ENCODE measurements at regions not wholly inside any gene's neighbourhood (a gene's known extent, or its start where the extent isn't known, plus 50 kb on each side); places are given as distances from the start of the nearest gene placed in this dataset.
"Not testable (repeated sequence)": the region's sequence is repeated elsewhere in the genome, so short reads cannot be mapped to it uniquely, and the experiment has no call there.

- DNase-seq: no peak
- no peaks in the 10 kb centered on the region for H3K27me3 Mint-ChIP-seq
- no peak overlapping the region for H3K27ac Mint-ChIP-seq
- peaks cover 3% of the 10 kb centered on the region for H3K9me3 Mint-ChIP-seq
- no peaks in the 10 kb centered on the region for H3K4me1 Mint-ChIP-seq
- H3K36me3 Mint-ChIP-seq (ENCODE audit: low read depth): no peaks in the 10 kb centered on the region
- no peak overlapping the region for H3K4me3 Mint-ChIP-seq
- ATAC-seq: no peak
Observed at GRCh38 chr2:153663371-153663770, 184.8 kb upstream of the RPRM start.

GRCh38 chr2:153664009-153664408 lies 185.4 kb upstream of the RPRM start:
- DNase-seq; ATAC-seq; H3K9me3 Mint-ChIP-seq; H3K4me1 Mint-ChIP-seq; H3K27ac Mint-ChIP-seq; H3K27me3 Mint-ChIP-seq; H3K36me3 Mint-ChIP-seq (ENCODE audit: low read depth); H3K4me3 Mint-ChIP-seq: not testable (repeated sequence)

- ATAC-seq: no peak
- Mint-ChIP-seq H3K27ac (no peak overlapping the region), H3K4me1 (no peaks in the 10 kb centered on the region), H3K4me3 (no peak overlapping the region), H3K9me3 (no peaks in the 10 kb centered on the region), H3K27me3 (no peaks in the 10 kb centered on the region), H3K36me3 (ENCODE audit: low read depth) (no peaks in the 10 kb centered on the region)
- DNase-seq: no peak
Observed at GRCh38 chr2:153667475-153667874, 188.9 kb upstream of the RPRM start.

- DNase-seq (no peak), ATAC-seq (no peak)
- Mint-ChIP-seq H3K9me3 (no peaks in the 10 kb centered on the region), H3K27me3 (no peaks in the 10 kb centered on the region), H3K36me3 (ENCODE audit: low read depth) (no peaks in the 10 kb centered on the region), H3K4me1 (no peaks in the 10 kb centered on the region), H3K4me3 (no peak overlapping the region), H3K27ac (no peak overlapping the region)
Observed at GRCh38 chr2:153668923-153669322, 190.4 kb upstream of the RPRM start.

- Mint-ChIP-seq H3K4me1 (no peaks in the 10 kb centered on the region), H3K36me3 (ENCODE audit: low read depth) (no peaks in the 10 kb centered on the region), H3K9me3 (peaks cover 3% of the 10 kb centered on the region), H3K27me3 (no peaks in the 10 kb centered on the region), H3K27ac (no peak overlapping the region), H3K4me3 (no peak overlapping the region)
- DNase-seq (no peak), ATAC-seq (no peak)
Observed at GRCh38 chr2:153710128-153710527, 161.6 kb upstream of the GALNT13 start.

GRCh38 chr2:153715218-153715850 lies 156.4 kb upstream of the GALNT13 start:
- Mint-ChIP-seq H3K36me3 (ENCODE audit: low read depth) (no peaks in the 10 kb centered on the region), H3K9me3 (peaks cover 3% of the 10 kb centered on the region), H3K27me3 (no peaks in the 10 kb centered on the region), H3K4me3 (no peak overlapping the region), H3K4me1 (no peaks in the 10 kb centered on the region), H3K27ac (no peak overlapping the region)
- DNase-seq: no peak
- ATAC-seq: no peak

GRCh38 chr2:153717060-153717459 lies 154.7 kb upstream of the GALNT13 start:
- ATAC-seq (no peak), DNase-seq (no peak)
- Mint-ChIP-seq H3K4me3 (no peak overlapping the region), H3K27me3 (no peaks in the 10 kb centered on the region), H3K9me3 (peaks cover 3% of the 10 kb centered on the region), H3K4me1 (no peaks in the 10 kb centered on the region), H3K36me3 (ENCODE audit: low read depth) (no peaks in the 10 kb centered on the region), H3K27ac (no peak overlapping the region)

- Mint-ChIP-seq H3K4me3 (no peak overlapping the region), H3K4me1 (no peaks in the 10 kb centered on the region), H3K27me3 (no peaks in the 10 kb centered on the region), H3K27ac (no peak overlapping the region), H3K36me3 (ENCODE audit: low read depth) (no peaks in the 10 kb centered on the region), H3K9me3 (peaks cover 8% of the 10 kb centered on the region)
- ATAC-seq: no peak
- DNase-seq: no peak
Observed at GRCh38 chr2:153739394-153739793, 132.3 kb upstream of the GALNT13 start.

GRCh38 chr2:153761936-153762335 lies 109.8 kb upstream of the GALNT13 start:
- H3K9me3 Mint-ChIP-seq: peaks cover 44% of the 10 kb centered on the region
- ATAC-seq (no peak), DNase-seq (no peak)
- no peak overlapping the region for H3K27ac Mint-ChIP-seq
- no peaks in the 10 kb centered on the region for H3K4me1 Mint-ChIP-seq
- peaks cover 2% of the 10 kb centered on the region for H3K36me3 Mint-ChIP-seq (ENCODE audit: low read depth)
- no peaks in the 10 kb centered on the region for H3K27me3 Mint-ChIP-seq
- H3K4me3 Mint-ChIP-seq: no peak overlapping the region

- Mint-ChIP-seq H3K36me3 (ENCODE audit: low read depth) (peaks cover 2% of the 10 kb centered on the region), H3K4me3 (no peak overlapping the region), H3K27ac (no peak overlapping the region), H3K9me3 (peaks cover 48% of the 10 kb centered on the region), H3K27me3 (no peaks in the 10 kb centered on the region), H3K4me1 (no peaks in the 10 kb centered on the region)
- DNase-seq: no peak
- ATAC-seq: no peak
Observed at GRCh38 chr2:153766415-153766814, 105.3 kb upstream of the GALNT13 start.

- H3K4me1 Mint-ChIP-seq: no peaks in the 10 kb centered on the region
- ATAC-seq: no peak
- no peak for DNase-seq
- H3K4me3 Mint-ChIP-seq: no peak overlapping the region
- H3K9me3 Mint-ChIP-seq: peaks cover 41% of the 10 kb centered on the region
- H3K36me3 Mint-ChIP-seq (ENCODE audit: low read depth): no peaks in the 10 kb centered on the region
- H3K27ac Mint-ChIP-seq: no peak overlapping the region
- no peaks in the 10 kb centered on the region for H3K27me3 Mint-ChIP-seq
Observed at GRCh38 chr2:153770359-153770991, 101.2 kb upstream of the GALNT13 start.

- Mint-ChIP-seq H3K27me3 (no peaks in the 10 kb centered on the region), H3K27ac (no peak overlapping the region), H3K4me3 (no peak overlapping the region)
Observed at GRCh38 chr2:153780241-153780640, 91.5 kb upstream of the GALNT13 start.

GRCh38 chr2:153786016-153786415 lies 85.7 kb upstream of the GALNT13 start:
- DNase-seq: no peak
- Mint-ChIP-seq H3K27me3 (no peaks in the 10 kb centered on the region), H3K36me3 (ENCODE audit: low read depth) (no peaks in the 10 kb centered on the region), H3K27ac (no peak overlapping the region), H3K4me3 (no peak overlapping the region), H3K4me1 (no peaks in the 10 kb centered on the region), H3K9me3 (peaks cover 16% of the 10 kb centered on the region)
- no peak for ATAC-seq

More at GRCh38 chr2:153780241-153780640, 91.5 kb upstream of the GALNT13 start:
- Mint-ChIP-seq H3K9me3 (peaks cover 6% of the 10 kb centered on the region), H3K36me3 (ENCODE audit: low read depth) (no peaks in the 10 kb centered on the region), H3K4me1 (no peaks in the 10 kb centered on the region)
- no peak for ATAC-seq
- no peak for DNase-seq

GRCh38 chr2:153787612-153788011 lies 84.1 kb upstream of the GALNT13 start:
- H3K4me3 Mint-ChIP-seq: no peak overlapping the region
- H3K4me1 Mint-ChIP-seq: no peaks in the 10 kb centered on the region
- peaks cover 16% of the 10 kb centered on the region for H3K9me3 Mint-ChIP-seq
- H3K27ac Mint-ChIP-seq: no peak overlapping the region
- H3K27me3 Mint-ChIP-seq: no peaks in the 10 kb centered on the region
- ATAC-seq: no peak
- DNase-seq: no peak
- no peaks in the 10 kb centered on the region for H3K36me3 Mint-ChIP-seq (ENCODE audit: low read depth)

- no peak for DNase-seq
- ATAC-seq: no peak
- no peaks in the 10 kb centered on the region for H3K9me3 Mint-ChIP-seq
- no peak overlapping the region for H3K4me3 Mint-ChIP-seq
- no peaks in the 10 kb centered on the region for H3K4me1 Mint-ChIP-seq
- H3K36me3 Mint-ChIP-seq (ENCODE audit: low read depth): no peaks in the 10 kb centered on the region
- no peaks in the 10 kb centered on the region for H3K27me3 Mint-ChIP-seq
- no peak overlapping the region for H3K27ac Mint-ChIP-seq
Observed at GRCh38 chr2:153802671-153803070, 69.1 kb upstream of the GALNT13 start.

GRCh38 chr2:153808679-153809078 lies 63.0 kb upstream of the GALNT13 start:
- ATAC-seq: no peak
- no peaks in the 10 kb centered on the region for H3K27me3 Mint-ChIP-seq
- no peak overlapping the region for H3K4me3 Mint-ChIP-seq
- H3K36me3 Mint-ChIP-seq (ENCODE audit: low read depth): no peaks in the 10 kb centered on the region
- H3K9me3 Mint-ChIP-seq: peaks cover 10% of the 10 kb centered on the region
- H3K27ac Mint-ChIP-seq: no peak overlapping the region
- no peak for DNase-seq
- H3K4me1 Mint-ChIP-seq: no peaks in the 10 kb centered on the region

All from activated naive CD8-positive, alpha-beta T cell treated with anti-CD3 and anti-CD28 coated beads, Interleukin-2, amount 50 U/mL, for 24 hours (primary cell).